Liver (tissue), 3 donors: ENCODE measurements at regions not wholly inside any gene's neighbourhood (a gene's known extent, or its start where the extent isn't known, plus 50 kb on each side); places are given as distances from the start of the nearest gene placed in this dataset.

Experiments
- ATF3 ChIP-seq: IDR thresholded peaks from 2 replicates; pipeline ENCODE4 v1.6.1; 2016; ENCODE audit warnings: antibody characterized with exemption
- EGR1 ChIP-seq, 2 donors: IDR thresholded peaks; 2 replicates each; pipeline ENCODE4 v1.6.1; 2016 to 2018; ENCODE audit warnings: antibody characterized with exemption in 2 of 2, low read depth in 2 of 2
- GABPA ChIP-seq, 2 donors: IDR thresholded peaks in 1 of 2; conservative IDR thresholded peaks in 1 of 2; 2 replicates each; pipeline ENCODE4 v1.6.1; 2016; ENCODE audit warnings: antibody characterized with exemption in 2 of 2, mild to moderate bottlenecking in 1 of 2, moderate library complexity in 1 of 2
- JUND ChIP-seq, 2 donors: IDR thresholded peaks; 2 replicates each; pipeline ENCODE4 v1.6.1; 2016; ENCODE audit warnings: antibody characterized with exemption in 2 of 2
- NR2F2 ChIP-seq: IDR thresholded peaks from 2 replicates; pipeline ENCODE4 v1.6.1; 2016; ENCODE audit warnings: antibody characterized with exemption
- RAD21 ChIP-seq, 2 donors: IDR thresholded peaks; 2 replicates each; pipeline ENCODE4 v1.6.1; 2016; ENCODE audit warnings: antibody characterized with exemption in 2 of 2, mild to moderate bottlenecking in 2 of 2
- REST ChIP-seq: IDR thresholded peaks from 2 replicates; pipeline ENCODE4 v1.6.1; 2016; ENCODE audit warnings: antibody characterized with exemption, mild to moderate bottlenecking
- YY1 ChIP-seq: IDR thresholded peaks from 2 replicates; pipeline ENCODE4 v1.6.1; 2016; ENCODE audit warnings: antibody characterized with exemption, mild to moderate bottlenecking
- ZBTB33 ChIP-seq: IDR thresholded peaks from 2 replicates; pipeline ENCODE4 v1.6.1; 2016; ENCODE audit warnings: antibody characterized with exemption
- TF ChIP-seq, protein P1 (sequence below): fragments of 150-350 bp; IDR thresholded peaks from 2 replicates; pipeline ENCODE4 v1.5.1; 2017; ENCODE audit warnings: improper control_type of control experiment, low read depth, low read length; ENCODE audit not compliant: missing input control
- TF ChIP-seq, protein P2 (sequence below): IDR thresholded peaks from 2 replicates; pipeline ENCODE4 v1.6.1; 2016; ENCODE audit warnings: antibody characterized with exemption
- donor health status: healthy.
- donor health status: healthy.

DNA sequence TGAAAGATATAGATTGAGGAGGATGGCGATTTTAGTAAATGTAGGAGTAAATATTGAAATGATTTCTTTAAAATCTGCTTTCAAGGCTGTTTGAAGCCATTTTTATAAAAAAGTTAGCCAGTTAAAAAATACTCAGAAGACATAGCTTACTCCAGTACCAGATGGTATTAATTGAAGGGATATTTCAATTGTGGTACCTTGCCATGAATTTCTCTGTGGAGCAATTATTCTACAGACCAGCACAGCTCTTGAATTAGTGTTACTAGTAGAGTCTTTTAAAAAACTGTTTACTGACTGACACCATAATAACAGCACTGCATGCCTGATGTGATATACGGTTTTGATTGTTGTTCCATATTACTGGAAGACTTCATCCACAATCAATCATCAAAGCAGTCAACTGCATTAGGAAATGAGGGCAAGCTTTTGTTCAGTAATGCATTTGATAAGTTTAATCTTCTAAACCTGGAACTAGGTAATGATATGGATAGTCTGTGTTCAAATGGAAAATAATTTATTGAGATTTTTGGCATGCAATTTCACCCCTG is 106.4 kb downstream of the MFSD1 start:
- TF ChIP-seq YY1, result no peak
- TF ChIP-seq, protein P1, sequence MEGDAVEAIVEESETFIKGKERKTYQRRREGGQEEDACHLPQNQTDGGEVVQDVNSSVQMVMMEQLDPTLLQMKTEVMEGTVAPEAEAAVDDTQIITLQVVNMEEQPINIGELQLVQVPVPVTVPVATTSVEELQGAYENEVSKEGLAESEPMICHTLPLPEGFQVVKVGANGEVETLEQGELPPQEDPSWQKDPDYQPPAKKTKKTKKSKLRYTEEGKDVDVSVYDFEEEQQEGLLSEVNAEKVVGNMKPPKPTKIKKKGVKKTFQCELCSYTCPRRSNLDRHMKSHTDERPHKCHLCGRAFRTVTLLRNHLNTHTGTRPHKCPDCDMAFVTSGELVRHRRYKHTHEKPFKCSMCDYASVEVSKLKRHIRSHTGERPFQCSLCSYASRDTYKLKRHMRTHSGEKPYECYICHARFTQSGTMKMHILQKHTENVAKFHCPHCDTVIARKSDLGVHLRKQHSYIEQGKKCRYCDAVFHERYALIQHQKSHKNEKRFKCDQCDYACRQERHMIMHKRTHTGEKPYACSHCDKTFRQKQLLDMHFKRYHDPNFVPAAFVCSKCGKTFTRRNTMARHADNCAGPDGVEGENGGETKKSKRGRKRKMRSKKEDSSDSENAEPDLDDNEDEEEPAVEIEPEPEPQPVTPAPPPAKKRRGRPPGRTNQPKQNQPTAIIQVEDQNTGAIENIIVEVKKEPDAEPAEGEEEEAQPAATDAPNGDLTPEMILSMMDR, result no peak
- TF ChIP-seq ZBTB33, result no peak
- TF ChIP-seq, protein P2, sequence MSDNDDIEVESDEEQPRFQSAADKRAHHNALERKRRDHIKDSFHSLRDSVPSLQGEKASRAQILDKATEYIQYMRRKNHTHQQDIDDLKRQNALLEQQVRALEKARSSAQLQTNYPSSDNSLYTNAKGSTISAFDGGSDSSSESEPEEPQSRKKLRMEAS, result no peak
- TF ChIP-seq JUND (IDR thresholded peaks at IDR 0.05), result no peak
- no peak for TF ChIP-seq NR2F2
- TF ChIP-seq GABPA (IDR thresholded peaks at IDR 0.05 in 1 of 2, conservative IDR thresholded peaks at IDR 0.05 in 1 of 2), result no peak
- no peak for TF ChIP-seq RAD21 (IDR thresholded peaks at IDR 0.05)
- no peak for TF ChIP-seq ATF3
- no peak for TF ChIP-seq REST
- no peak for TF ChIP-seq EGR1 (IDR thresholded peaks at IDR 0.05; ENCODE audit: low read depth in 2 of 2)
